GM11168 (cell line): ENCODE measurements at regions not wholly inside any gene's neighbourhood (a gene's known extent, or its start where the extent isn't known, plus 50 kb on each side); places are given as distances from the start of the nearest gene placed in this dataset.

Experiments used
- in situ Hi-C: fragments of 300-500 bp; cut with MboI; formaldehyde crosslinking; loops from one replicate; pipeline ENCODE4 v1.12.0; 2022; ENCODE audit warnings: low sequenced_read_pairs; ENCODE audit not compliant: unreplicated experiment

DNA sequence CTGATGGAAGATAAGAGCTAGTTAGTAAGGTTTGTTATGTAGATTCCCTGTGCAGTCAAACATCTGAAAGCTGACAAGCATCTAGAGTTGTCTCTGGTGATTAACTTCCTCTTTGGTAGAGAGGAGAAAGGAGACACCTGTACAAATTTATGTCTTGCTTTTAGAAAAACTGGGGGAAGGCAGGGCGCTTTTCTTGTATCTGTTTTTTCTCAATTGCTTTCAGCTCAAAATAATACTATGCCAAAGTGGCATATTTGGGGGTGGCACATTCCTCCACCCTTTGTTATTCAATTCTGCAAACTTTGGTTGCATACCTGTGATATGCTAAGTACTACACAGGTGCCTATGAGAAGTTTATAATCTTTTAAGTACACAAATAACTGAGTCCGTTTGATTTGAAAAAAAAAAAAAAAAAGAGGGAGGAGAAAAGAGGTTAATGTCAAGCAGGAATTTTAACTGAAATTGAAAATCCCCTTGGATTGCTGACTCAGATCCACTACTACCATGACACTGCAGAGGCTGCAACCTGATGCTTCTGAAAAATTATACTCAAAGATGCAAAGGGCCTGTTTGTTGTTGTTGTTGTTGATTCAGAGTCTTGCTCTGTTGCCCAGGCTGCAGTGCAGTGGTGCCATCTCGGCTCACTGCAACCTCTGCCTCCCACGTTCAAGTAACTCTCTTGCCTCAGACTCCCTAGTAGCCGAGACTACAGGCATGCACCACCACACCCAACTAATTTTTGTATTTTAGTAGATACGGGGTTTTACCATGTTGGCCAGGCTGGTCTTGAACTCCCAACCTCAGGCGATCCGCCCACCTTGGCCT is 164.8 kb upstream of the NBEA start:
- in situ Hi-C loops: no loop called here

DNA sequence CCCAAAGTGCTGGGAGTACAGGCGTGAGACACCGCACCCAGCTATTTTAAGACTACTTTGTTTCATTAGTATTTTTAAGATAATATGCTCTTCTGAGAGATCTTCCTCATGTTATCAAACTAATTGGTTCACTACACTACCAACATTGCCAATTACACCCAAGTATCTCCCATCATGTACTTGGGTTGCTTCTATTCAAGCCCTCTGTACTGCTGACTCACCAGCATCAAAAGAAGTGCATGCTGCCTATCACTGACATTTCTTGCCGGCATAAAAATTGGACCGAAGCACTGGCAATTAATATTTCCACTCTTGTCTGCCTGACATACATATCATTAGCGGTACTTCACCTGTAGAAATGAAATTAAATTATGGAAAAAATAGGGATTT is 164.2 kb upstream of the NBEA start:
- in situ Hi-C loops: no loop called here

DNA sequence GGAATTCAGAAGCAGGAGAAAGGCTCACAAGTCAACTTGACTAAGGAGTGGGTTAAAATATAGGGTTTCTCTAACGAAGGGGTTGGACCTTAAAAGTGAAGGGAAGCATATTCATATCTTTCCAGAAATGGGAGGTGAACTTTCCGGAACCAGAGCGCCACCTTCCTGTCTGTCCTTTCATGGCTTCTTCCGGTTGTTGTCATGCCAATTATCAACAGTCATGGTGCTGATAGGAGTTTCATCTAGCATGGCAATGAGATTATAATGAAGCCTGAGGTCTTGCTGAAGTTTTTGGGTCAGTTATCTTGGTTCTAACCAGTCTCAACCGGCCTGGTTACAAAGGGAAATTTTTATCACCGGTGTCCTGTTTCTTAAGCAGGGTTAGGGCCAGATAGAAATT is 162.9 kb upstream of the NBEA start:
- in situ Hi-C loops: no loop called here

DNA sequence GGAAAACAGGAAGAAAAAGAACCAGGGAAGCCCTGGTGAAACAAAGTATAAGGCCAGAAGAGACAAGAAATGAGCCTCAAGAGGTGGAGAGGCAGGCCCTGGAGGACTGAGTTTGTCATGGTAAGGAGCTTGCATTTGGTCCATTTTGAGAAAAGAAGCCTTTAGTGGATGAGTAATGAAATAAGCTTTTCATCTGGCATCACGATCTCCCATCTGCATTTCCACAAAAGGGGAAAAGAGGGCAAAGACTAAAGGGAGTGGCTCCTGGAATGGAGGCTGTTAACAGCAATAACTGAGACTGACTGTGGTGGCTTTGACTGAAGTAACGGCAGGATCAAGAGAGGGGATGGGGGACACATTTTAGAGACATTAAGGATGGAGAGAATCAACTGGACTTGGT is 148.8 kb upstream of the NBEA start:
- in situ Hi-C loops: no loop called here

DNA sequence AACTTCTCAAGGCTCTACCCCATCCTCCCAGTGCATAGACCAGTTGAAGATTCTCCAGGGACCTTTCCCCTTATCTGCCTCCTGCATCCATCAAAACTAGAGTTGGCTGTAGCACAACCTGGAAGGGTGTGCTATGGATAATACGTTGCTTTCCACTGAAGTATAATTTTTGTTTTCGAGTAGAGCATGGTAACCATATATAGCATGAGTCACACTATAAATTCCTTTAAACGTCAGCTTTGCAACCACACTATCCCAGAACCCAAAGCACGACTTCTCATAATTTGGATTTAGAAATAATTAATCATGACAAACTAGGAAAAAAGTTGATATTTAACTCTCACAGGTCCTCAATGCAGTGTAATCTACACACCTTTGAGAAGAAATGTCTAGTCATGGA is 138.3 kb upstream of the NBEA start:
- in situ Hi-C loops: no loop called here

DNA sequence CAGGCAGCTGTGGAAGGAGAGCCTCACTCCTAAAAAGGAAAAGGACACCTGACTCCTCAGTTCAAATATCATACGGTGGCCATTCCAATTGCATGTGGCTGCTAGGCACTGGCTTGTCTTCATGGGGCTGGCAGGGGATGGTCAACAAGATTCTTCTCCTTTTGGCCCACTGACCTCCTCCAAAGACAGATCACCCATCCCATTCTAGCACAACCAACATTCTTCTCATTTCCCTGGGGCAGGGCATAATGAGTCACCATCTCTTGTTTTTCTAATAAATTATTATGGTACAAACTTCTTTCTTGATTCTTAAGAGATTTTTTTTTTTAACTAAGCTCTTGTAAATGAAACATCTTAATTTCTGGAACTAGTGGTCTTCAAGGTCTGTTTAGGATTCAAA is 136.7 kb upstream of the NBEA start:
- in situ Hi-C loops: no loop called here

DNA sequence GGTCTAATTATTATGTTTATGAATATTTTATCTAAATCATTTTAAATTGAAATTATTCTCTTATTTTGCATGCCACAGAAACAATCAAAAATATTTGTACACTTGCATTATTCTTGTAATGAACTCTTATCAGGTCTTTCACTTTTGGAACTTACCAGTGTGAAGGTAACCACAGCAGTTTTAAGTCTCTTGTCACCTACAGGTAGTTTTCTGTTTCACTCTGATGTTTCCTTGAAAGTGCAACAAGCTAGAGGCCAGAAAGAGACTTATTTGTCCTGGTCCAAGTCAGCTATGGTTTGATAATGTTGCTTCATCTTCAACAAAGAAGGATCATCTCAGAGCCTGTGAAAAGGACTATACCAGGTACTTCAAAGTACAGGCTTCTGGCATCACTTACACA is 133.4 kb upstream of the NBEA start:
- in situ Hi-C loops: no loop called here

DNA sequence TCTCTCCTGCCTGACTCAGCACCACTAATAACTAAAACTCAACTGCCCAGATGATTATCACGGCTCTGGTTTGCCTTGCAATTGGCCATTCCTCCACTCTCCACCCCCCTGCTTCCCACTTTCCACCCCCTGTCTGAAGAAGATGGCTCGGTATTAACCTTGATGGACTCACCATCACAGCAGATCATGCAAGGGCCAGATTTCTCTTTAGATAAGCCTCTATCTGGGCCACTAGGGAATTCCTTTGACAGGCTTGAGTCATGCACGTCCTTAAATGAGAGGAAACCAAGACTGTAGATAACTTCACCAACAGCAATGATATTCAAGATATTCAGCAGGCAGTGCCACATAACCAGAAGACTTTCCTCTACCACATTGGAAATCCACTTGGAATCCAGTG is 131.1 kb upstream of the NBEA start:
- in situ Hi-C loops: no loop called here

DNA sequence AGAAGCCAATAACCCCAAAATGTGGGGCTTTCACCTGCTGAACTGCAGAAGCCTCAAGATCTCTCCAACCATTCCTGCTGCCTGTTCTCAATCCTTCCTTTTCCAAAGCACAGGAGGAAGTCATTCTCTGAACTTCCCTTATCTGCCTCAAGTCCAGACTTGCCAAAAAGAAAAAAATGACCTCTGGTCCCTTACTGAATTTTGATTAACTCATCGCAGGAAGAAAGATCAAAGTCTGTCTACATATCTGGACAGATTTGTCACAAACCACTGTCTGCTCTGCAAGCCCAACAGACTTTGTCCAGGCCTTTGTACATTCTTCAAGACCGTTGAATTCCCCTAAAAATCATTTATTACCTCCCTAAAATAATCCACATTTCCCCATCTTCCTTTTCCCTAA is 126.5 kb upstream of the NBEA start:
- in situ Hi-C loops: no loop called here

DNA sequence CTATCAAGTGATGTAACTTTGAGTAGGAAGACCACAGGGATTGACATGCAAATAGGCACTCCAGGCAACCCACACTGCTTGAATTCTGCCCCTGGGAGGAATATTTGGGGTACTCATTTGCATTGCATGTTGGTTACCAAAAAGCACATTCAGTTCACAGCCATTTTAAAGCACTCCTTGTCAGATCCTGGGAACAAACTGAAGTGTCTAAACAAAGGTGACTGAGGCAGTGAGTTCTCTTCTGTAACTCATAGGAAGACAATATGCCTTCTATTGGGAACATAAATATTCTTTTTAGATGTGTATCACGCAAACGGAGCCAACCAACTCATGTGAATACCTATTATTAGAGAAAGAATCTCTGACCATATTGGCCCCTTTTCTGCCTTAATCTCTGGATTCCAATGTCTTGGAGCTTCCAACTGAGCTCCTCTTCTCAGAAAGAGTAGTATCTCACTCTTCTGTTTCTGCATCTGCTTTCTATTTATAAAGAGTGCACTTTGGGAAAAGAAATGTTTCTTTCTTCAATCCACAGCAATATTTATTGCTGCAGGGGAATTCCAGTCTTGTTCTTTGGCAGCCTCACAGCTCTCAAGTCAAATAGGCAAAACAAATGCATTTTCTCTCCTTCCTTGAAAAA is 125.7 kb upstream of the NBEA start:
- in situ Hi-C loops: no loop called here

DNA sequence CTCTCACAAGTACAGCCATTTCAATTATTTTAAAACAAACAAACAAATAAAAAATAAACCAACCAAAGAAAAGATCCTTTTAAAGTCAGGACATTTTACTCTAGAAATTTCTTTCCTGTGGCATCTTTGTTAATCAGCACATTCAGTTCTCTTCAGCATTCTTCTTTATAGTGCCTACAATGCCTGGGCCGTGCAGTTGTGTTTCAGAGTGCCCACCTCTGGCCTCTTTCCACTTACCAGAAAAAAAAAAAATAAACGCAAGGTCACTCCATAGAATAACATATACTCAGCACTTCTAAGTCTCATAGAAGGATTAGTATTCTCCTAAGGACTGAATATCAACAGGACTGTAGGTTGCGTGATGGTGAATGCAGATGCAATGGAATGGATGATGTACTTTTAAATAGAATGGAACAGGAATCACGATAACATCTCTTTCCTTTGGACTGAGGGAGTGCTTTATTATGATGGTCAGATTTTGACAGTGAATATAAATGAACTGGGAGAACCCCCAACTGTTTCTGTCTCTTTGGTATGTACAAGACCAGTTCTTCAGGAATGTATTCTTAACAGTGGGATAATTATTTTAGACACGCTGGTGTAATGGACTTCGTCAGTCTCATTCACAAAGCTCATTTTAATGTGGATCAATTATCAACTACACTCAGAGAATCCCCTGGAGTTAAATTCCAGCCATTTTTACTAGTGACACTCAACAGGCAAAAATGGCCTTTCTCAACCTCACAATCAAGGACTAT is 125.0 kb upstream of the NBEA start:
- in situ Hi-C loops: no loop called here

DNA sequence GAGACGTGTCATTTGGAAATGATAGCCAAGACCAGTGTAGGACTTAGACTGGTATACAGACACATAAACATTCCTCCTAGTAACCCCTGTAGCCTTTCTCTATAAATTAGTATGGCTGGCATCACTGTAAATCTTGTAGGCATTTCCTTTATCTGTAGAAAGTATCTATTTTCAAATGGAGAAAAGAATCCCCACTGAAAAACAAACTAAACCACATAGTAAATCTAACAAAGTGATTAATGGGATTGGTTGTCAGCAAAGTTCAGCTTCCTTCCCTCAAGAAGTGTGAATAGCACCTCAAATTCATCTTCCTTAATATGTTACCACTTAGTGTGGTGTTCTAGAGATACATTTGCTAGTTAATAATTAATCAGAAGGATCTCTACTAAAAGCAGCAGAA is 119.4 kb upstream of the NBEA start:
- in situ Hi-C loops: no loop called here

DNA sequence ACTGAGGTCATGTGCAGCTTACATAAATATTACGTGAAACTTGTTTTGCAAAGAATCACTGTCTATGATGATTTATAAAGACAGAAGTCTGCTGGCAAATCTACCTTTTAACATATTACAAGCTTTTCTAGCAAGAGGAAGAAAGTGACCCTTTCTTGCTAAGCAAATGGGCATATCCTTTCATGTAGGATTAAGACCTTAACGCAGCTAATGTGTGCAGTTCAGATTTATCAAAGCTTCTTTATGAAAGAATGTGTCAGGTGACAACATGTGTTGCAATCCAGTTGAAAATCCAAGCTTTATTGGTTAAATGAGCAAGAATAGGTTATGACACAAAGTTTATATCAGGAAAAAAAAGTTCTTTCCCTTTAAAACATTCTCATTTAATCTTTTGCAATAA is 115.6 kb upstream of the NBEA start:
- in situ Hi-C loops: no loop called here

DNA sequence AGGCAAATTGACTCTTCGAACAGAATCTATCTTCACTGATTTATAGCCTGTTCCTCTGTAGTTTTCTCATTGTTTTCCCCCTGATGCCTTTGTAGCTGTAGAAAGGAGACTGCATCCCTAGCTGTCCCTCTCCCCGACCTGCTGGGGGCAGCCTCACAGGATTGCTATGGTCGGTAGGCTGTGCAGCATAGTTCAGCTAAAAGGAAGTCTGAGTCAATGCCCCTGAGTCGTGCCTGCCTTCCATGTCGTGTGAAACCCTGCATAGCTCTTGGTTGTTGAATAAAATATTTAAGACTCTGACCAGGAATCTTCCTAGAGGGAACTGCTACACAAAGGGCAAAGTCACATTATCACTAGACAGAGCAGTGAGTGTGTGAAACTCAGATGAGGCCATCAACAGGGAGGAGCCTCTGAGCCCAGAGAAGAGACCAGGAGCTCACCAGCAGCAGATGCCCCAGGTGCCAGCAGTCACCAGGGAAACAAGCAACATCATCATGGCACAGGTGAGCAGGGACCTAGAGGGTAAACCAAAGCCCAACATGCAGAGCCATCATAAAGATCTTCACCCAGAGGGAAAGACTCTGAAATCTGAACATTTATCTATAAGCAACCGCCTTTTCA is 108.4 kb upstream of the NBEA start:
- in situ Hi-C loops: no loop called here

DNA sequence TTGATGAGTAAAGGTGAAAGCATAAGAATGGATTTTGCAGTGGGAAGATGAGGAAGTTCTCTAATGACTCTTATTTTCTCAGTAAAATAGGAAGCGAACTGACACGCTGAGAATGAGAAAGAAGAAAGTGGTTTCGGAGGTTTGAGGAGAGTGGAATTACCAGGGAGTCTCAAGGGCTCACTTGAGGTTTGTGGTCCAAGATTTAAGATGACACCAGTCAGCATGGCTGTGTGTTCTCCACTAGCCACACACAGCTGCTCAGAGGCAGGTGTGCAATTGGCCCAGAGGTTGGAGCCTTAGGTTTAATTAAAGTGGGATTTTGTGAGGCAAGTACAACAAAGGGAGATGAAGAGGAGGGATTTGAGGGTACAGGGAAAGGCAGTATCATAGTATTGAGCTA is 99.6 kb upstream of the NBEA start:
- in situ Hi-C loops: no loop called here

DNA sequence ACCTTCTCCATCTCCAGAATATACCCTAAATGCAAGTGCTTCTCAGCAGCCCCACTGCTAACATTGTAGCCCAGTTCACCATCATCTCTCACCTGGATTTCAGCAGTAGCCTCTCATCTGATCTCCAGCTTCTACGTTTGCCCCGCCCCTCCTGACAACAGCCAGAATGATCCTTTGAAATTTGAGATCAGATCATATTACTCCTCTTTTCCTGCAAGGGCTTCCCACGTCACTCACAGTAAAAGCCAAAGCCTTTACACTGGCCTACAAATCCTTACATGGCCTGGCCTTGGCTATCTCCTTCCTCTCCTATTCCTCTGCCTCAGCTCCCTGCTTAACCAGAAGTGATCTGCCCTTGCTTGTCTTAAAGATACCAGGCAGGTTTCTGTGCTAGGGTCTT is 94.3 kb upstream of the NBEA start:
- in situ Hi-C loops: no loop called here

DNA sequence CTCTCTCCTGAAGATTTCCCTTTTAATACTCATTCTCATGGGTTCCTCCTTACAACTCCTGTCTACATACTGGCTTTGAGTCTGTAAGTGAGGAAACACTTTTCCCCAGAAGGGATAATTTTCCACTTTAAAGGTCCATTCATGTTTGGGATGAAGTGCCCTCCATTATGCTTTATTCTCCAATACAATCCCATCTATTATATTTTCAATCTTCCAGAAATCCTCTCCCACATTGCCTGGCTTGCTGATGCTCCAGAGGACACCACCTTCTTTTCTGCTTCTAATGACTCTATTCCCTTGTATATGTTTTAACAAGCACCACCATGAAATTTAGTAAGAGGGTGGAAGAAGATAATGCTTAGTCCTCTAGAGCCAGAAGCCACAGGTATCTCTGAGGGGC is 92.7 kb upstream of the NBEA start:
- in situ Hi-C loops: no loop called here

DNA sequence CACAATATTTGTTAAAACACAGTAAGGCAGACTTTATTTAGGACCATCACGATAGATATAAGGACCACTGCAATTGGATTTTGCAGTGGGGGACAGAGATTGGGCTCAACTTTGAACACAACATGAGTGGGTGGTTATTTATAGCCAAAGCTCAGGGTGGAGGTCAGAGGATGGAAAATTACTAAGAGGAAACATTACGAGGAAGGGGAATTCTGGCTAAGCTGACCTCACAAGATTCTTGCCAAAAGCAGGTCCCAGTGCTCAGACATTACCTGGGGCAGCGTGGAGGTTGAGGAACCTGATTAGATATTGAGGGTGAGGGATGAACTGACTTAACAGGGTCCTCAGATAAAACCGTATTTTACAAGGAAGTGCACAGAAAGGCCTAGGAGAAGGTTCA is 88.9 kb upstream of the NBEA start:
- in situ Hi-C loops: no loop called here

DNA sequence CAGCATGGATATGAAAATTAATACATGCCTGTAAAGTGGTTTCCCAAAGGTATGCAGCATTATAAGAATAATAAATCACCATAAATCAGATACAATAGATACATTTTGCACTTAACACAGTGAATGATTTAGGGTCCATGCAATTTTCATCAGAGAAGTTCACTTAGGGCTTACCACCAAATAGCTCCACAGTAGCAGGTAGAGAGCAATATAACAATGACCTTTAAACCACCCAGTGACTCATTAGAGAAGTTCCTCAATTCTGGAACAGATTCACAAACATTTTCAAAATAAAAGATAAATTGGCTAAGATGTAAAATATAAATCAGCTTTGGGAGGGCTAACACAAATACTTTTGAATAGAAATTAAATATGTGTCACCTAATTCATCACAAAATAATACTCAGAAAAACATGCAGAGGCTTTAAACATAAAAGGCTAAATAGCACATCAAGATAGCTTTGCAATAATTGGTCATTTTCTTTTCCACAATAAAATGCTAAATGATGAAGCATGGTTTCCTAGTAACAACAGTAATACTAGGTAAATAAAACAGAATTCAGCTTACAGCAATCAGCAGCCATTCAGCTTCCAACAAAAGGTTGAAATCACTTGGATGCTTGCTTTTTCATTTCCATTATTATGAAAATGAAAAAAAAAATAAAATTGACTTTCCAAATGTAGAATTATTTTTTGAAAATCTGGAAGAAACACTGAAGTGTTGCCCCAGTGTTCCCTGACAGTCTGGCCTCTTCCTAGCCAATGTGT is 84.3 kb upstream of the NBEA start:
- in situ Hi-C loops: no loop called here

DNA sequence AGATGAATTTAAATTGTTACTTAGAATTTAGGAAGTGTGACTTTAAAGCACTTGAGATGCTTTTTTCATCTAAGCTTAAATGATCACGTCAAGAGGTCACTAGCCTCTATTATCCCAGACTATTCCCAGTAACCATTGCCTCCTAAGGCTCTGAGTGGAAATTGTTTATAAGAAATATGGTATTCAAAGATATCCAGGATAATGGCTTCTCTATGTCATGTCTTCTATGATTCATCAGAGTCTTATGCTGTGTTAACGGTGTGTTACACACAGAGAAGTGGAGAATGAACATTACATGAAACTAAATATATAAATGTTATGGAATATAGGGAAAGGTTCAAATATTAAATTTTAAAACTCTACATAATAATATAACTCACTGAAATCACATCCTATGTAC is 79.8 kb upstream of the NBEA start:
- in situ Hi-C loops: no loop called here
